Iris pigment epithelial cell (primary cell): ENCODE measurements at regions not wholly inside any gene's neighbourhood (a gene's known extent, or its start where the extent isn't known, plus 50 kb on each side); places are given as distances from the start of the nearest gene placed in this dataset.
A peak's percentile ranks its signal among the peaks of the same experiment; 100 is the strongest.

ENCODE experiments used
- DNase-seq: peaks from one replicate; pipeline ENCODE4 v3.0.0-alpha.2; 2011; ENCODE audit warnings: low read depth

- no peak for DNase-seq
These were observed 136.8 kb upstream of the AFF2 start for GRCh38 chrX:148363471-148364235.

GRCh38 chrX:148365233-148365632 lies 135.2 kb upstream of the AFF2 start:
- DNase-seq = no peak

GRCh38 chrX:148371291-148371690 lies 129.1 kb upstream of the AFF2 start:
- DNase-seq = no peak

- no peak for DNase-seq
These were observed 127.5 kb upstream of the AFF2 start for GRCh38 chrX:148372925-148373324.

DNA sequence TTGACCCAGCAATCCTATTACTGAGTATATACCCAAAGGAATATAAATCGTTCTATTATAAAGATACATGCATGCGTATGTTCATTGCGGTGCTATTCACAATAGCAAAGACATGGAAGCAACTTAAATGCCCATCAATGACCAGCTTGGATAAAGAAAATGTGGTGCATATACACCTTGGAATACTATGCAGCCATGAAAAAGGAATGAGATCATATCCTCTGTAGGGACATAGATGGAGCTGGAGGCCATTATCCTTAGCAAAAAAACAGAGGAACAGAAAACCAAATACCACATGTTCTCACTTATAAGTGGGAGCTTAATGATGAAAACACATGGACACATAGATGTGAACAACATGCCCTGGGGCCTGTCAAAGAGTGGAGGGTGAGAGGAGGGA lies 124.1 kb upstream of the AFF2 start:
- DNase-seq = no peak

- no peak for DNase-seq
These were observed 120.3 kb upstream of the AFF2 start for GRCh38 chrX:148380107-148380506.

- DNase-seq = no peak
These were observed 119.5 kb upstream of the AFF2 start for GRCh38 chrX:148380650-148381561.

- no peak for DNase-seq
These were observed 118.8 kb upstream of the AFF2 start for GRCh38 chrX:148381603-148382002.

DNA sequence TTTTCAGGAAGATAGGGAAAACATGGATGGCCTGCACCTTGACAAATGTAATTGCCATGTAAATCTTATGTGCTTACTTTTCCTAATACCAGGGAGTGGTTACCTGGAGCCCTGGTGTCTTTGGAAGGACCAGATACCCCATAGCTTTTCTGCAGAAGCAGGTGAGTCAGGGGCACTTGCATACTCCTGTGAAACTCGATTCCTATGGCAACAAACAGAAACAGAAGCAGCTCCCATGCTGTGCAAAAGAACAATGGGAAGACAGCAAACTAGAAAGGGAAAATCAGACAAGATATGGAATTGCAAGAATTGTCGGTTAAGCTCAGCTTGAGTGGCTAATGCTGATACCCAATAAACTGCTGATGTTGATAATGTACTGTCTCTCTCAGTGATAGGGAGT lies 117.4 kb upstream of the AFF2 start:
- no peak for DNase-seq

DNA sequence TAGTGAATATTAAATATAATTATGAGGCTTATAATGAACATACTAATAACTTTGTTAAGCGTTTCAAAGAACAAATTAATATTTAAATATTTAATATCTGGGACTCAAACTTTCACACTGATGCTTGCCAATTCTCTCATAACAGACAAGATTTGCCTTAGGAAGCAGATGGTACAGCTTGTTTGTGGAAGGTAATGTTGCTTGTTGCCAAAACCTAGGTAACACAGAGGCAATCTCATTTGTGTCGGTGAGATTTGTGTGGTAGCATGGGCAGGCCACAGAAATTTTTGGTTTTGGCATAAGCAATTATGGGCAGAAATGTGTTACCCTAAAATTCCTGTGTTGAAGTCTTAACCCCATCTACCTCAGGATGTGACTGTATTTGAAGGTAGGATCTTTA lies 114.9 kb upstream of the AFF2 start:
- no peak for DNase-seq

DNA sequence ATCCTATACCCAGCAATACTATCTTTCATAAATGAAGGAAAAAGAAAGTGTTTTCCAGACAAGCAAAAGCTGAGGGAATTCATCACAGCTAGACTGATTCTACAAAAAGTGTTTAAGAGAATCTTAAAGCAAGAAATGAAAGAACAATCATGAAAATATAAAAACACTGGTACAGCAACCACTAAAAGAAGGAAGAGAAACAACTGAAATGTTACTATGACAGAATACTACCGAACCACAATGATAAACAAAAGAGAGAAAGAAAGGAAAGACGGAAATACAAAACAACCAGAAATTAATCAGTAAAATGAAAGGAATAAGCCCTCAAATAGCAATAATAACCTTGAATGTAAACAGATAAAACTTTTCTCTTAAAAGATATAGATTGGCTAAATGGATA lies 110.8 kb upstream of the AFF2 start:
- no peak for DNase-seq

DNA sequence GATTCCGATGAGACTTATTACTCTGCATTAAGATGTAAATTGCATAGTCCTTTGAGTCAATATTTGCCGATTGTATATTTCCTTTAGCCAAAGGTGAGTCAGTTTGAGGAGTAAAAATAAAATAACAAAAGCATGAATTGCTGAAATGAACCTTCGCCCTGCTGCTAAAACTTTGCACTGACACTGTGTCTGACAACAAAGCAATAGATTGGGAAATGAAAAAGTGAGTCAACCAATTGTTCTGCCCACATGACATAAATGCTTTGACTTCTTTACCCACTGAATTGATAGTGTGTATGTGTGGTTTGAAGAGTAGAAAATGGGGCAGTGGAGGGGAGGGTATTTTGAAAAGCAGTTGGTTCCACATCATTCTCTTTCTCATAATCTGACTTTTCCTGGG lies 88.4 kb upstream of the AFF2 start:
- DNase-seq = no peak

- DNase-seq = no peak
These were observed 84.3 kb upstream of the AFF2 start for GRCh38 chrX:148416142-148416541.

DNA sequence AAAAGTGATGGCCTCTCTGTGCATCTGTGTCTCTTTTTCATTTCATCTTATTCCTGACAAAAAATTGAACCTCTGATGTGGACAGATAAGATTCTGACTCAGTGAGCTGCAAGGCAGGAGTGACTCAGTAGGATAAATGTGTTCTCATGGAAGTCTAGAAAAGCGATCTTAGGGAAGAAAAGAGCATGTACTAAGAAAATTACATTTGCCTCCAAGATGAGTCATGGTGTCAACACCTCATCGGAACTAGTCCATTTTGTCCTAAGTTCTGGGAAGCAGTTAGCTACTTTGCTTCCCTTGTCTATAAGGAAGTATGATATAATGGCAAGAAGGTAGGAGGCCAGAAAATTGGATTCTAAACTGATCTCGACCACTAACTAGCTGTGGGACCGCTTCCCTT lies 83.5 kb upstream of the AFF2 start:
- DNase-seq = peak; percentile 1

GRCh38 chrX:148417934-148418333 lies 82.5 kb upstream of the AFF2 start:
- DNase-seq = no peak

GRCh38 chrX:148422526-148422925 lies 77.9 kb upstream of the AFF2 start:
- no peak for DNase-seq

- no peak for DNase-seq
These were observed 75.8 kb upstream of the AFF2 start for GRCh38 chrX:148424570-148424969.

- DNase-seq = no peak
These were observed 74.0 kb upstream of the AFF2 start for GRCh38 chrX:148426467-148426866.

- no peak for DNase-seq
These were observed 59.0 kb upstream of the AFF2 start for GRCh38 chrX:148441387-148441786.

DNA sequence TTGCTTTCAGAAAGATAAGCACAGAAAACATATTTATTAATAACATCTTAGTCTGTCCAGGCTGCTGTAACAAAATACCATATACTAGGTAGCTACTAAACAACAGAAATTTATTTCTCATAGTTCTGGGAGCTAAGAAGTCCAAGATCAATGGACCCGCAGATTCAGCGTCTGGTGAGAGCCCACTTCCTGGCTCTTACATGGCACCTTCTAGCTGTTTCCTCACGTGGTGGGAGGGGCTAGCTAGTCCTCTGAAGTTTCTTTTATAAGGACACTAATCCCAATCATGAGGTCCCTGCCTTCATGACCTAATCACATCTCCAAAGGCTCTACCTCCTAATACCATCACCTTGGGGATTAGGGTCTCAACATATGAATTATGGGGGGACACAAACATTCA lies 57.2 kb upstream of the AFF2 start:
- DNase-seq = no peak

- no peak for DNase-seq
These were observed 51.7 kb upstream of the AFF2 start for GRCh38 chrX:148448686-148449085.
